HFFc6 (cell line): ENCODE measurements at regions not wholly inside any gene's neighbourhood (a gene's known extent, or its start where the extent isn't known, plus 50 kb on each side); places are given as distances from the start of the nearest gene placed in this dataset.

Experiments used
- DNase-seq: peaks from one replicate; pipeline ENCODE4 v3.0.0-alpha.2; 2018
- H3K27ac Mint-ChIP-seq: 2 replicates; pipeline ENCODE4 v1.8.0; 2020; ENCODE audit warnings: mild to moderate bottlenecking, mixed read lengths
- H3K27me3 Mint-ChIP-seq: 2 replicates; pipeline ENCODE4 v1.8.0; 2021; ENCODE audit warnings: mild to moderate bottlenecking, moderate library complexity, mixed read lengths; ENCODE audit not compliant: insufficient read depth
- H3K36me3 Mint-ChIP-seq: 2 replicates; pipeline ENCODE4 v1.8.0; 2021; ENCODE audit warnings: low read depth, mixed read lengths
- H3K4me1 Mint-ChIP-seq: 2 replicates; pipeline ENCODE4 v1.8.0; 2020; ENCODE audit warnings: low read depth, mixed read lengths
- H3K4me3 Mint-ChIP-seq: 2 replicates; pipeline ENCODE4 v1.8.0; 2020; ENCODE audit warnings: mild to moderate bottlenecking, moderate library complexity, mixed read lengths
- H3K9me3 Mint-ChIP-seq: 2 replicates; pipeline ENCODE4 v1.8.0; 2020; ENCODE audit warnings: mild to moderate bottlenecking, mixed read lengths
- TF ChIP-seq, protein P1 (sequence below): fragments of 200-600 bp; sonication (generic); IDR thresholded peaks from 2 replicates; pipeline ENCODE4 v1.5.0; 2021; ENCODE audit warnings: antibody characterized with exemption, mild to moderate bottlenecking

DNA sequence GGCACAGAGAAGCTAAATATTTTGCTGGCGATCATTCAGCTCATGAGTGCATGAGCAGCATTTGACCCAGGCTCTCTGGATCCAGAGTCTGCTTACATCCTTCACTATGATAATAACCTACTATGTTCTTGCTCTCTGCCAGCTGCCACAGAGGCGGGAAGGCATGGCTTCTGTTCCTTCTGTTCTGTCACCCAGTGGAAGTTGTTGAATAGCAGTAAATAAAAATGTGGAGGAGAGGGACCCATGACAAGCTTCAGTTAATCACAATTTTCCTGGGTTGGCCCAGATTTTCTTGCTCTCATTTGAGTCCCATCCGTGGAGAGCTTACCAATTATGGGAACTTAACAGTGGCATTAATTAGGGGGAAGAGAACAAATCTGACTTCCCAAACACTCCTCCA, 250.1 kb upstream of the NOCT start:
- peaks cover 4% of the 10 kb centered on the region for H3K27me3 Mint-ChIP-seq
- TF ChIP-seq, protein P1, sequence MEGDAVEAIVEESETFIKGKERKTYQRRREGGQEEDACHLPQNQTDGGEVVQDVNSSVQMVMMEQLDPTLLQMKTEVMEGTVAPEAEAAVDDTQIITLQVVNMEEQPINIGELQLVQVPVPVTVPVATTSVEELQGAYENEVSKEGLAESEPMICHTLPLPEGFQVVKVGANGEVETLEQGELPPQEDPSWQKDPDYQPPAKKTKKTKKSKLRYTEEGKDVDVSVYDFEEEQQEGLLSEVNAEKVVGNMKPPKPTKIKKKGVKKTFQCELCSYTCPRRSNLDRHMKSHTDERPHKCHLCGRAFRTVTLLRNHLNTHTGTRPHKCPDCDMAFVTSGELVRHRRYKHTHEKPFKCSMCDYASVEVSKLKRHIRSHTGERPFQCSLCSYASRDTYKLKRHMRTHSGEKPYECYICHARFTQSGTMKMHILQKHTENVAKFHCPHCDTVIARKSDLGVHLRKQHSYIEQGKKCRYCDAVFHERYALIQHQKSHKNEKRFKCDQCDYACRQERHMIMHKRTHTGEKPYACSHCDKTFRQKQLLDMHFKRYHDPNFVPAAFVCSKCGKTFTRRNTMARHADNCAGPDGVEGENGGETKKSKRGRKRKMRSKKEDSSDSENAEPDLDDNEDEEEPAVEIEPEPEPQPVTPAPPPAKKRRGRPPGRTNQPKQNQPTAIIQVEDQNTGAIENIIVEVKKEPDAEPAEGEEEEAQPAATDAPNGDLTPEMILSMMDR: no peak
- H3K27ac Mint-ChIP-seq: no peak overlapping the region
- H3K9me3 Mint-ChIP-seq: no peaks in the 10 kb centered on the region
- no peaks in the 10 kb centered on the region for H3K36me3 Mint-ChIP-seq
- no peaks in the 10 kb centered on the region for H3K4me1 Mint-ChIP-seq
- H3K4me3 Mint-ChIP-seq: no peak overlapping the region
- no peak for DNase-seq

DNA sequence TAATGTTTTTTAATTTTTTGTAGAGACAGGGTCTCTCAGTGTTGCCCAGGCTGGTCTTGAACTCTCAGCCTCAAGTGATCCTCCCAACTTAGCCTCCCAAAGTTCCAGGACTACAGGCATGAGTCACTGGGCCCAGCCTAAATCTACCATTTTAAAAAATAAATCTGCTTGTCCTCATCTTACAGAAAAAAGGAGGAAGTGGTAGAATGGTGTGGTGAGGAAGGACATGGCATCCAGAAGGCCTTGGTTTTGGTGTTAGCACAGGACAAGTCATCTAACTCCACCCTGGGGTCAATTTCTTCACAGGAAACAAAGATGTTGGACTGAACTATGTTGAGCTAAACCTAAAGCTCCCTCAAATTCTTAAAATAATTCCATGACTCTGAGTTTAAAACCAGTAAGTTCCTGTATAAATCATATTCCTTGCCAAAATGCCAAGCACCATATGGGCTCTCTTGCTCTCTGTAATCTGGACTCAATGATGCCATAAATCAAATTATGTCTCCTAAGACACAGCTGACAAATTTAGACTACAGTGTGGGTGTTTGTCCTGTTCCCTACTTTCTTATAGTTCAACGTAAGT, 253.9 kb upstream of the NOCT start:
- no peak overlapping the region for H3K27ac Mint-ChIP-seq
- H3K4me3 Mint-ChIP-seq: no peak overlapping the region
- TF ChIP-seq, protein P1: no peak
- no peaks in the 10 kb centered on the region for H3K4me1 Mint-ChIP-seq
- peaks cover 9% of the 10 kb centered on the region; the same call in 1 of the 2 replicates for H3K27me3 Mint-ChIP-seq
- no peaks in the 10 kb centered on the region for H3K36me3 Mint-ChIP-seq
- DNase-seq: no peak
- no peaks in the 10 kb centered on the region for H3K9me3 Mint-ChIP-seq

DNA sequence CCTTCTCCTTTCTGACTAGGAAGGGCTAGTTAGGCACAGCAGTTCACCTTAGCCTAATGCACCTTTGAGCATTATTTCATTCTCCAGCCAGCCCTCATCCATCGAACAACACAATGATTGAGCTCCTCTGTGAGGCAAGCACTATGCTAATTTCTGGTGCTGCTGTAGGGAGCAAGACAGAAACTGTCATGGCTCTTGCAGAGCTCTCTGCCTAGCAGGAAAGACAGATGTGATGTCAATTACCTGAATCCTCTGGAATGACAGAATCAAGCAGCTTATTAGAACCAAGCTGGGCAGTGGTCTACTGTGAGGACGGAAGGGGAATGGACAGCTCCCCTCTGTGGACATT, 256.1 kb upstream of the NOCT start:
- Mint-ChIP-seq H3K27ac (no peak overlapping the region), H3K9me3 (no peaks in the 10 kb centered on the region), H3K36me3 (no peaks in the 10 kb centered on the region), H3K4me3 (no peak overlapping the region), H3K27me3 (peaks cover 6% of the 10 kb centered on the region; the same call in 1 of the 2 replicates), H3K4me1 (no peaks in the 10 kb centered on the region)
- no peak for DNase-seq
- TF ChIP-seq, protein P1: no peak

DNA sequence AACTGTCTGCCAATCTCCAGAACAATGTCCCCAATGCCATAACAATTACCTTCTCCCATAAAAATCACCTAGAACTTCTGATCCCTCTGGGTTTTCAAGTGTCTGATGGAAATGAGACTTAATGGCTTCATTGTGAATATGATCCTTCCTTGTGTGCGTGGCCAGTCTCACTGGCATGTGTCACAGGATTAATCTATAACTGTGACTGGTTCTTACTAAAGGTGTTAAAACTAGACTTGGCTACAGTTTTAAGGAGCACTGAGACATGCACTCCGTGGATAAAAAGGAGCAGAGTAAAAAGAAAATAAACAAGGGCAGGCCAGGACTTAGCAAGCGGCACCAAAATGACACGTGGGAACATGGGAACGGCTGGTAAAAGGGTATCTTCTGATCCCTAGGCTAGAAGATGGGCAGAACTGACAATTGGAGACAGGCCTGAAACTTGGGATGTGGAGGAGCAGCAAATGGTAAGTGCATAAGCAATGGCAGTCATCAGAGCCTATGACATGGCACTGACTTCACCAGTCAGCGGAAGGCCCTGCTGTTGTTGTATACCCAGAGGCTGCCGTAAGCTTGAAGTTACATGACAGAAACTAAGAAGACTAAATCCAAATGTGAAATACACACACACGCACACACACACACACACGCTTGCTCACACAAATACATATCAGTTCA, 256.6 kb upstream of the NOCT start:
- Mint-ChIP-seq H3K27me3 (peaks cover 6% of the 10 kb centered on the region; the same call in 1 of the 2 replicates), H3K9me3 (no peaks in the 10 kb centered on the region), H3K27ac (no peak overlapping the region), H3K36me3 (no peaks in the 10 kb centered on the region), H3K4me1 (no peaks in the 10 kb centered on the region), H3K4me3 (no peak overlapping the region)
- DNase-seq: no peak
- TF ChIP-seq, protein P1: no peak

DNA sequence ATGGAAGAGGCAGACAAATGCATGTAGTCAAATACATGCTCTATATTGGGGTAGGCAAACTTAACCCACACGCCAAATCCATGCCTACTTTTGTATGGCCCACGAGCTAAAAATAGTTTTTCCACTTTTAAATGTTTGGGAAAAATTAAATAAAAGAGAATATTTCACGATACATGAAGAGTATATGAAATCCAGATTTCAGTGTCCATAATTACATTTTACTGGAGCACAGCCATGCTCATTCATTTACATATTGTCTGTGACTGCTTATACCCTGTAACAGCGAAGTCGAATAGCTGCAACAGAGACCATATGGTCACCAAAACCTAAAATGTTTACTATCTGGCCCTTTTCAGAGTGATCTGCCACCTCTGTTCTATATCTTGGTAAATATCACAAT, 257.4 kb upstream of the NOCT start:
- Mint-ChIP-seq H3K27me3 (peaks cover 6% of the 10 kb centered on the region; the same call in 1 of the 2 replicates), H3K4me3 (no peak overlapping the region), H3K4me1 (no peaks in the 10 kb centered on the region), H3K36me3 (no peaks in the 10 kb centered on the region), H3K27ac (no peak overlapping the region), H3K9me3 (no peaks in the 10 kb centered on the region)
- DNase-seq: no peak
- TF ChIP-seq, protein P1: no peak
